ENCODE measurements at regions not wholly inside any gene's neighbourhood (a gene's known extent, or its start where the extent isn't known, plus 50 kb on each side); places are given as distances from the start of the nearest gene placed in this dataset.

DNA sequence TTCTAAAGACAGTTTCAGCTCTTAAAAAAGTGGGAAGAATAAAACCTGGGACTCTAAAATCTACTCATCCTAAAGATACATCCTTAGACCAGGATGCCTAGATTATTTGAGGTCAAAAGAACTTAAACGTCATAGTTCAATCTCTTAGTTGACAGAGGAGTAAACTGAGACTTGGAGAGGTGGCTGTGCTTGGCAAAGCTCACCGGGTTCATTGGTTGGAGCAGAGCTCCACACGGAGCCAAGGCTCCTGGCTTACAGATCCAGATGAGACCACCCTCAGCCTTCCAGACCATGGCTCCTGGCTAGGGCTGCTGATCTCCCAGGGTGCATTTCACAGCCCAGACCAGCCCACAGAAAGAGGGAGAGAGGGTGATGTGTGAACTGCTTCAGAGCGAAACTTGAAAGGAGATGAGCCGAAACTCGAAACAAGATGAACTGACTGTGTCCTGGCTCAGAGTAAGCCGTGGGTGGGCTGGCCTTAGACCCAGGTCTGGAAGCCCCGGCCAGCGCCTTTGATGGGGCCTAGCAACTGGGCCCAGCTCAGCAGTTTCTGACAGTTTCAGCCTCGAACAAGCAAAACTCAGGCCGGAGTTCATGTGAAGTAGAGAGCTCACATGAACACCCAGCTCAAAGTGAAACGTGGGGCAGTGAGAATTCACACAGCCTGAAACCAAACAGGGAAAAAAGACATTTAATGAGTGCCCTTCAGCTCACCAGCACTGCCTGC is 1044.8 kb downstream of the BCL11B start:
- no peak overlapping the region for H3K4me3 ChIP-seq (ENCODE audit: low read length)
- ATAC-seq (peak in 1 of 3 donors; percentile 32), DNase-seq (peak in 1 of 2 donors; percentile 57)
- 64% methylated on average over 12 of the region's 12 CpGs for WGBS (ENCODE audit: insufficient coverage)
- H3K36me3 ChIP-seq (ENCODE audit: control insufficient read depth, insufficient read depth, low read length): no peaks in the 10 kb centered on the region
- H3K27me3 ChIP-seq (ENCODE audit: control insufficient read depth, insufficient read depth, low read length): no peaks in the 10 kb centered on the region
- H3K4me1 Mint-ChIP-seq: peaks cover 19 to 24% of the 10 kb centered on the region in 2 donors
- intact Hi-C loops (cut with micrococcal nuclease): no loop called here
- TF ChIP-seq, protein P1, sequence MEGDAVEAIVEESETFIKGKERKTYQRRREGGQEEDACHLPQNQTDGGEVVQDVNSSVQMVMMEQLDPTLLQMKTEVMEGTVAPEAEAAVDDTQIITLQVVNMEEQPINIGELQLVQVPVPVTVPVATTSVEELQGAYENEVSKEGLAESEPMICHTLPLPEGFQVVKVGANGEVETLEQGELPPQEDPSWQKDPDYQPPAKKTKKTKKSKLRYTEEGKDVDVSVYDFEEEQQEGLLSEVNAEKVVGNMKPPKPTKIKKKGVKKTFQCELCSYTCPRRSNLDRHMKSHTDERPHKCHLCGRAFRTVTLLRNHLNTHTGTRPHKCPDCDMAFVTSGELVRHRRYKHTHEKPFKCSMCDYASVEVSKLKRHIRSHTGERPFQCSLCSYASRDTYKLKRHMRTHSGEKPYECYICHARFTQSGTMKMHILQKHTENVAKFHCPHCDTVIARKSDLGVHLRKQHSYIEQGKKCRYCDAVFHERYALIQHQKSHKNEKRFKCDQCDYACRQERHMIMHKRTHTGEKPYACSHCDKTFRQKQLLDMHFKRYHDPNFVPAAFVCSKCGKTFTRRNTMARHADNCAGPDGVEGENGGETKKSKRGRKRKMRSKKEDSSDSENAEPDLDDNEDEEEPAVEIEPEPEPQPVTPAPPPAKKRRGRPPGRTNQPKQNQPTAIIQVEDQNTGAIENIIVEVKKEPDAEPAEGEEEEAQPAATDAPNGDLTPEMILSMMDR (IDR thresholded peaks at IDR 0.05): no peak
- H3K4me1 ChIP-seq (ENCODE audit: control insufficient read depth, insufficient read depth, low read length): peaks cover 22% of the 10 kb centered on the region
- no peaks in the 10 kb centered on the region for H3K9me3 ChIP-seq (ENCODE audit: control insufficient read depth, insufficient read depth, low read length)
- peak overlapping the region; percentile 42 to 43 for H3K27ac Mint-ChIP-seq
- H3K36me3 Mint-ChIP-seq: no peaks in the 10 kb centered on the region
- H3K27me3 Mint-ChIP-seq (ENCODE audit: low read depth in 2 of 2): no peaks in the 10 kb centered on the region
- no peak overlapping the region for H3K4me3 Mint-ChIP-seq
- H3K27ac ChIP-seq (ENCODE audit: low read length): peak overlapping the region; percentile 47
- H3K9me3 Mint-ChIP-seq: no peaks in the 10 kb centered on the region

GRCh38 chr14:98227727-98228111 is 1044.3 kb downstream of the BCL11B start:
- H3K27me3 Mint-ChIP-seq (ENCODE audit: low read depth in 2 of 2): peaks cover 0 to 1% of the 10 kb centered on the region in 2 donors
- ATAC-seq: no peak
- Histone ChIP-seq H3K27me3 (ENCODE audit: control insufficient read depth, insufficient read depth, low read length) (no peaks in the 10 kb centered on the region), H3K4me3 (ENCODE audit: low read length) (no peak overlapping the region), H3K4me1 (ENCODE audit: control insufficient read depth, insufficient read depth, low read length) (peaks cover 21% of the 10 kb centered on the region), H3K36me3 (ENCODE audit: control insufficient read depth, insufficient read depth, low read length) (no peaks in the 10 kb centered on the region), H3K27ac (ENCODE audit: low read length) (no peak overlapping the region), H3K9me3 (ENCODE audit: control insufficient read depth, insufficient read depth, low read length) (no peaks in the 10 kb centered on the region)
- peak overlapping the region; percentile 42 to 43 for H3K27ac Mint-ChIP-seq
- intact Hi-C loops (cut with micrococcal nuclease): no loop called here
- DNase-seq: no peak
- H3K4me3 Mint-ChIP-seq: no peak overlapping the region
- H3K4me1 Mint-ChIP-seq: peaks cover 18 to 22% of the 10 kb centered on the region in 2 donors
- TF ChIP-seq, protein P1 (IDR thresholded peaks at IDR 0.05): no peak
- no peaks in the 10 kb centered on the region for H3K36me3 Mint-ChIP-seq
- H3K9me3 Mint-ChIP-seq: no peaks in the 10 kb centered on the region
- WGBS (ENCODE audit: insufficient coverage): 84% methylated on average over 3 of the region's 3 CpGs

DNA sequence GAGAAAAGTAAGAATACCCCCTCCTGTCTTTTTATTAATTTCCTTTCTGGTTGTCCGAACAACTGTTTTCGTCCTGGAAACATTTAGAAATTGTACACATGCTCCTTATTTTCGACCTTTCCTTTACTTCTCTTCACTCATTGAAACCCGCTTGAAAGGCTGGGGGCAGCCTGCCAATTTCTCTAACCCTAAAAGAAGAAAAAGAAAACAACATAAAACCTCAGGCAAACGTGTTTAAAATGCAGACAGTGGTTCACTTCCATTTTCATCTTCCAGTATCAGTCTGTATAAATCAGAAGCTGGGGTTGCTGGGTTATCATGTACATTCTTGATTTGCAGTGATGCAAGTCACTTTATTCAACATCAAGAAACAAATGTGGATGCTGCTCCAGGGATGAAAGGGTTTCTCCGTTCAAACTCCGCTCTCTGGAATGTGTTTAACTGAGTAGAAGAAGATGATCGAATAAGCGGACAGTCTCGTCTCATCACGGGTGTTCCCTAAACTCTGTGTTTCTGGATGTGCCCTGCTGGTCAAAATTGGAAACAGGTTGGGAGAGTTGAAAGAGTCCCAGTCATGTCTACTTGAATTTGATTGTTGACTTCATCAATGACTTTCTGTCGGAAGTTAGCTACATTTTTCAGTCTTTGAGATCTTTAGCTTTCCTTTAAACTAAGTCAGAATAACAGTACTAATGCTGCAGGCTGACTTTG is 1042.2 kb downstream of the BCL11B start:
- Histone ChIP-seq H3K4me1 (ENCODE audit: control insufficient read depth, insufficient read depth, low read length) (peaks cover 9% of the 10 kb centered on the region), H3K27me3 (ENCODE audit: control insufficient read depth, insufficient read depth, low read length) (no peaks in the 10 kb centered on the region), H3K36me3 (ENCODE audit: control insufficient read depth, insufficient read depth, low read length) (no peaks in the 10 kb centered on the region), H3K9me3 (ENCODE audit: control insufficient read depth, insufficient read depth, low read length) (no peaks in the 10 kb centered on the region), H3K27ac (ENCODE audit: low read length) (no peak overlapping the region), H3K4me3 (ENCODE audit: low read length) (no peak overlapping the region)
- Mint-ChIP-seq H3K4me3 (no peak overlapping the region), H3K9me3 (no peaks in the 10 kb centered on the region), H3K4me1 (peaks cover 7 to 8% of the 10 kb centered on the region in 2 donors), H3K27me3 (ENCODE audit: low read depth in 2 of 2) (peaks cover 12 to 18% of the 10 kb centered on the region in 2 donors), H3K27ac (no peak overlapping the region), H3K36me3 (no peaks in the 10 kb centered on the region)
- 78% methylated on average over 11 of the region's 12 CpGs for WGBS (ENCODE audit: insufficient coverage)
- intact Hi-C loops (cut with micrococcal nuclease): no loop called here
- ATAC-seq (no peak), DNase-seq (peak in 1 of 2 donors; percentile 68)
- TF ChIP-seq, protein P1 (IDR thresholded peaks at IDR 0.05): no peak
